Tongue (tissue), 2 donors: ENCODE measurements at regions not wholly inside any gene's neighbourhood (a gene's known extent, or its start where the extent isn't known, plus 50 kb on each side); places are given as distances from the start of the nearest gene placed in this dataset. TPM values are rescaled to one million over a fixed set of nuclear protein-coding genes. Genes with fewer than 3 reads are reported as not detected.

Experiments
- DNase-seq: peaks from one replicate; pipeline ENCODE4 v3.0.0-alpha.2; 2015
- small RNA-seq: library from RNA; depleted of rRNA; stranded (forward); fragments of <200 nt; gene quantifications from one replicate; pipeline ENCODE3, GENCODE V24; 2014; ENCODE audit warnings: low replicate concordance

GRCh38 chr7:155864991-155865690, 52.9 kb upstream of the SHH start:
- DNase-seq, result no peak

- DNase-seq, result no peak
Measured at GRCh38 chr7:155864271-155864985, 52.2 kb upstream of the SHH start.

GRCh38 chr7:155863721-155864151, 51.5 kb upstream of the SHH start:
- DNase-seq, result no peak

GRCh38 chr7:155862123-155862892, 50.0 kb upstream of the SHH start:
- no peak for DNase-seq

Small RNA genes in the stretch of these regions (small RNA-seq; reads per million reads assigned to genes)
- gene AC093813.1 (not detected), gene RF00019 (not detected)
